ENCODE measurements at regions not wholly inside any gene's neighbourhood (a gene's known extent, or its start where the extent isn't known, plus 50 kb on each side); places are given as distances from the start of the nearest gene placed in this dataset.

GRCh38 chr6:169963581-169964297 is 212.3 kb downstream of the ERMARD start:
- TF ChIP-seq FOXP2 (optimal IDR thresholded peaks at IDR 0.05; ENCODE audit: borderline replicate concordance, extremely low read depth, extremely low read length, insufficient read depth) (no peak), SIN3A (IDR thresholded peaks at IDR 0.05; ENCODE audit: borderline replicate concordance, insufficient read depth, low read length) (no peak), REST (IDR thresholded peaks at IDR 0.05; ENCODE audit: insufficient read depth in 1 of 2, low read depth in 2 of 2, low read length in 2 of 2) (no peak), TAF1 (IDR thresholded peaks at IDR 0.05; ENCODE audit: borderline replicate concordance, insufficient read depth, low read length) (no peak), POLR2AphosphoS5 (IDR thresholded peaks at IDR 0.05; ENCODE audit: low read depth, low read length) (no peak)

- no peak for TF ChIP-seq TAF1 (IDR thresholded peaks at IDR 0.05; ENCODE audit: borderline replicate concordance, insufficient read depth, low read length)
- TF ChIP-seq SIN3A (IDR thresholded peaks at IDR 0.05; ENCODE audit: borderline replicate concordance, insufficient read depth, low read length): no peak
- TF ChIP-seq REST (IDR thresholded peaks at IDR 0.05; ENCODE audit: insufficient read depth in 1 of 2, low read depth in 2 of 2, low read length in 2 of 2): no peak
- TF ChIP-seq POLR2AphosphoS5 (IDR thresholded peaks at IDR 0.05; ENCODE audit: low read depth, low read length): no peak
- no peak for TF ChIP-seq FOXP2 (optimal IDR thresholded peaks at IDR 0.05; ENCODE audit: borderline replicate concordance, extremely low read depth, extremely low read length, insufficient read depth)
Observed at GRCh38 chr6:169962604-169963469, 211.4 kb downstream of the ERMARD start.

GRCh38 chr6:169961772-169962561 is 210.5 kb downstream of the ERMARD start:
- TF ChIP-seq FOXP2 (optimal IDR thresholded peaks at IDR 0.05; ENCODE audit: borderline replicate concordance, extremely low read depth, extremely low read length, insufficient read depth) (no peak), REST (IDR thresholded peaks at IDR 0.05; ENCODE audit: insufficient read depth in 1 of 2, low read depth in 2 of 2, low read length in 2 of 2) (no peak), TAF1 (IDR thresholded peaks at IDR 0.05; ENCODE audit: borderline replicate concordance, insufficient read depth, low read length) (no peak), POLR2AphosphoS5 (IDR thresholded peaks at IDR 0.05; ENCODE audit: low read depth, low read length) (no peak), SIN3A (IDR thresholded peaks at IDR 0.05; ENCODE audit: borderline replicate concordance, insufficient read depth, low read length) (no peak)

GRCh38 chr6:169960886-169961611 is 209.6 kb downstream of the ERMARD start:
- TF ChIP-seq FOXP2 (optimal IDR thresholded peaks at IDR 0.05; ENCODE audit: borderline replicate concordance, extremely low read depth, extremely low read length, insufficient read depth) (no peak), SIN3A (IDR thresholded peaks at IDR 0.05; ENCODE audit: borderline replicate concordance, insufficient read depth, low read length) (no peak), POLR2AphosphoS5 (IDR thresholded peaks at IDR 0.05; ENCODE audit: low read depth, low read length) (no peak), REST (IDR thresholded peaks at IDR 0.05; ENCODE audit: insufficient read depth in 1 of 2, low read depth in 2 of 2, low read length in 2 of 2) (no peak), TAF1 (IDR thresholded peaks at IDR 0.05; ENCODE audit: borderline replicate concordance, insufficient read depth, low read length) (no peak)
